Activated naive CD4-positive, alpha-beta T cell treated with anti-CD3 and anti-CD28 coated beads, Interleukin-2, amount 50 U/mL, for 72 hours (primary cell): ENCODE measurements at regions not wholly inside any gene's neighbourhood (a gene's known extent, or its start where the extent isn't known, plus 50 kb on each side); places are given as distances from the start of the nearest gene placed in this dataset.
"Not testable (repeated sequence)": the region's sequence is repeated elsewhere in the genome, so short reads cannot be mapped to it uniquely, and the experiment has no call there.

Source experiments
- ATAC-seq, 2 donors: fragments of 150-1000 bp; cut with Tn5 transposase; 2 replicates each; pipeline ENCODE4 v1.10.0; 2021; ENCODE audit warnings: mild to moderate bottlenecking in 2 of 2, moderate library complexity in 2 of 2
- DNase-seq, 2 donors: peaks; one replicate each; pipeline ENCODE4 v3.0.0; 2021 to 2022; ENCODE audit warnings: low spot score in 2 of 2
- H3K27ac Mint-ChIP-seq, 2 donors: one replicate each; pipeline ENCODE4 v1.8.0; 2022; ENCODE audit warnings: mild to moderate bottlenecking in 2 of 2, mixed read lengths in 2 of 2
- H3K36me3 Mint-ChIP-seq, 2 donors: one replicate each; pipeline ENCODE4 v1.8.0; 2022; ENCODE audit warnings: mixed read lengths in 2 of 2
- H3K9me3 Mint-ChIP-seq, 2 donors: one replicate each; pipeline ENCODE4 v1.8.0; 2022; ENCODE audit warnings: mixed read lengths in 2 of 2

- ATAC-seq = no peak
Measured at GRCh38 chr2:183829931-183830330, 705.7 kb downstream of the NUP35 start.

GRCh38 chr2:183837157-183837556, 712.9 kb downstream of the NUP35 start:
- Mint-ChIP-seq H3K36me3 (peaks cover 5% of the 10 kb centered on the region in 2 donors), H3K9me3 (peaks cover 11 to 16% of the 10 kb centered on the region in 2 donors), H3K27ac (no peak overlapping the region)
- DNase-seq = no peak
- no peak for ATAC-seq

More at GRCh38 chr2:183829931-183830330, 705.7 kb downstream of the NUP35 start:
- Mint-ChIP-seq H3K27ac (no peak overlapping the region), H3K9me3 (peaks cover 8 to 16% of the 10 kb centered on the region in 2 donors), H3K36me3 (peaks cover 0 to 7% of the 10 kb centered on the region in 2 donors)
- DNase-seq = no peak

- H3K9me3 Mint-ChIP-seq = peaks cover 19 to 24% of the 10 kb centered on the region in 2 donors
- ATAC-seq (no peak), DNase-seq (no peak)
- H3K27ac Mint-ChIP-seq = no peak overlapping the region
- H3K36me3 Mint-ChIP-seq = peaks cover 5% of the 10 kb centered on the region in 2 donors
Measured at GRCh38 chr2:183838295-183838694, 714.1 kb downstream of the NUP35 start.

- Mint-ChIP-seq H3K9me3 (peaks cover 26 to 38% of the 10 kb centered on the region in 2 donors), H3K27ac (no peak overlapping the region), H3K36me3 (peaks cover 5% of the 10 kb centered on the region in 2 donors)
- ATAC-seq (no peak), DNase-seq (no peak)
Measured at GRCh38 chr2:183840061-183840584, 715.9 kb downstream of the NUP35 start.

GRCh38 chr2:183849826-183850225, 725.6 kb downstream of the NUP35 start:
- not testable (repeated sequence) for ATAC-seq, DNase-seq, H3K27ac Mint-ChIP-seq, H3K36me3 Mint-ChIP-seq
- peaks cover 12 to 18% of the 10 kb centered on the region in 2 donors for H3K9me3 Mint-ChIP-seq

- H3K36me3 Mint-ChIP-seq = no peaks in the 10 kb centered on the region
- H3K9me3 Mint-ChIP-seq = peaks cover 8 to 21% of the 10 kb centered on the region in 2 donors
- H3K27ac Mint-ChIP-seq = no peak overlapping the region
- DNase-seq = no peak
- ATAC-seq = no peak
Measured at GRCh38 chr2:183859129-183859528, 734.9 kb downstream of the NUP35 start.

- H3K27ac Mint-ChIP-seq = no peak overlapping the region
- H3K9me3 Mint-ChIP-seq = peaks cover 0 to 8% of the 10 kb centered on the region in 2 donors
- DNase-seq = no peak
- no peak for ATAC-seq
- no peaks in the 10 kb centered on the region for H3K36me3 Mint-ChIP-seq
Measured at GRCh38 chr2:183866666-183867065, 731.7 kb upstream of the ZNF804A start.

GRCh38 chr2:183867206-183867605, 731.1 kb upstream of the ZNF804A start:
- Mint-ChIP-seq H3K36me3 (no peaks in the 10 kb centered on the region), H3K9me3 (peaks cover 0 to 8% of the 10 kb centered on the region in 2 donors), H3K27ac (no peak overlapping the region)
- ATAC-seq (no peak), DNase-seq (no peak)

- H3K36me3 Mint-ChIP-seq = no peaks in the 10 kb centered on the region
Measured at GRCh38 chr2:183868153-183868552, 730.2 kb upstream of the ZNF804A start.

GRCh38 chr2:183868707-183869106, 729.6 kb upstream of the ZNF804A start:
- DNase-seq (no peak), ATAC-seq (no peak)
- H3K9me3 Mint-ChIP-seq = peaks cover 0 to 16% of the 10 kb centered on the region in 2 donors
- no peaks in the 10 kb centered on the region for H3K36me3 Mint-ChIP-seq
- H3K27ac Mint-ChIP-seq = no peak overlapping the region

More at GRCh38 chr2:183868153-183868552, 730.2 kb upstream of the ZNF804A start:
- Mint-ChIP-seq H3K9me3 (peaks cover 0 to 12% of the 10 kb centered on the region in 2 donors), H3K27ac (no peak overlapping the region)
- no peak for DNase-seq
- no peak for ATAC-seq

GRCh38 chr2:183872131-183872530, 726.2 kb upstream of the ZNF804A start:
- H3K9me3 Mint-ChIP-seq = peaks cover 4 to 24% of the 10 kb centered on the region in 2 donors
- H3K27ac Mint-ChIP-seq = no peak overlapping the region
- no peaks in the 10 kb centered on the region for H3K36me3 Mint-ChIP-seq
- DNase-seq = no peak
- no peak for ATAC-seq

GRCh38 chr2:183881978-183882377, 716.4 kb upstream of the ZNF804A start:
- DNase-seq (no peak), ATAC-seq (no peak)
- Mint-ChIP-seq H3K36me3 (no peaks in the 10 kb centered on the region), H3K27ac (no peak overlapping the region), H3K9me3 (peaks cover 6 to 20% of the 10 kb centered on the region in 2 donors)

GRCh38 chr2:183892315-183892941, 705.9 kb upstream of the ZNF804A start:
- peaks cover 8 to 12% of the 10 kb centered on the region in 2 donors for H3K9me3 Mint-ChIP-seq
- H3K36me3 Mint-ChIP-seq = no peaks in the 10 kb centered on the region
- no peak for DNase-seq
- no peak for ATAC-seq
- H3K27ac Mint-ChIP-seq = no peak overlapping the region

- Mint-ChIP-seq H3K36me3 (no peaks in the 10 kb centered on the region), H3K27ac (no peak overlapping the region), H3K9me3 (peaks cover 4 to 14% of the 10 kb centered on the region in 2 donors)
- no peak for ATAC-seq
- no peak for DNase-seq
Measured at GRCh38 chr2:183898641-183899040, 699.7 kb upstream of the ZNF804A start.

GRCh38 chr2:183901931-183902330, 696.4 kb upstream of the ZNF804A start:
- no peak for DNase-seq
- H3K9me3 Mint-ChIP-seq = peaks cover 0 to 10% of the 10 kb centered on the region in 2 donors
- ATAC-seq = no peak

GRCh38 chr2:183903026-183903425, 695.3 kb upstream of the ZNF804A start:
- Mint-ChIP-seq H3K27ac (no peak overlapping the region), H3K9me3 (peaks cover 0 to 10% of the 10 kb centered on the region in 2 donors), H3K36me3 (no peaks in the 10 kb centered on the region)
- DNase-seq (no peak), ATAC-seq (no peak)

More at GRCh38 chr2:183901931-183902330, 696.4 kb upstream of the ZNF804A start:
- H3K36me3 Mint-ChIP-seq = no peaks in the 10 kb centered on the region
- H3K27ac Mint-ChIP-seq = no peak overlapping the region

- not testable (repeated sequence) for ATAC-seq, H3K9me3 Mint-ChIP-seq
Measured at GRCh38 chr2:183916041-183916440, 682.3 kb upstream of the ZNF804A start.

GRCh38 chr2:183919167-183919566, 679.2 kb upstream of the ZNF804A start:
- Mint-ChIP-seq H3K27ac (no peak overlapping the region), H3K9me3 (peaks cover 8 to 9% of the 10 kb centered on the region in 2 donors), H3K36me3 (peaks cover 5 to 13% of the 10 kb centered on the region in 2 donors)
- ATAC-seq (no peak), DNase-seq (no peak)

More at GRCh38 chr2:183916041-183916440, 682.3 kb upstream of the ZNF804A start:
- DNase-seq, H3K27ac Mint-ChIP-seq: not testable (repeated sequence)
- peaks cover 5 to 13% of the 10 kb centered on the region in 2 donors for H3K36me3 Mint-ChIP-seq
